ENCODE measurements at regions not wholly inside any gene's neighbourhood (a gene's known extent, or its start where the extent isn't known, plus 50 kb on each side); places are given as distances from the start of the nearest gene placed in this dataset.

GRCh38 chr2:216289470-216289869 lies 82.8 kb downstream of the MARCHF4 start:
- Histone ChIP-seq H3K4me1 (ENCODE audit: control insufficient read depth, insufficient read depth, low read length) (no peaks in the 10 kb centered on the region), H3K9me3 (ENCODE audit: control insufficient read depth, insufficient read depth, low read depth, low read length) (no peaks in the 10 kb centered on the region), H3K27ac (ENCODE audit: low read length) (no peak overlapping the region), H3K4me3 (ENCODE audit: low read depth in 2 of 2, low read length in 2 of 2) (no peak overlapping the region), H3K27me3 (ENCODE audit: control insufficient read depth, insufficient read depth, low read length) (0 out of 2 replicates have a peak, but pooled peaks cover 3% of the 10 kb centered on the region), H3K36me3 (ENCODE audit: control insufficient read depth, insufficient read depth, low read length) (no peaks in the 10 kb centered on the region)
- CTCF ChIA-PET = no interaction called here
- POLR2A ChIA-PET = no interaction called here
- no peak for ATAC-seq
- in situ Hi-C loops (cut with HindIII; ENCODE audit: low pct_unique_long_range_greater_than_20kb, low sequenced_read_pairs) = no loop called here
- intact Hi-C loops (cut with micrococcal nuclease; ENCODE audit: unreplicated experiment) = no loop called here
- DNase-seq (ENCODE audit: low read depth, low spot score) = no peak
- no TSS peak for BruUV-seq (replicated peaks)
- TF ChIP-seq CTCF (IDR thresholded peaks at IDR 0.05) (no peak), POLR2AphosphoS5 (IDR thresholded peaks at IDR 0.05; ENCODE audit: low read depth, low read length) (no peak), SIN3A (IDR thresholded peaks at IDR 0.05; ENCODE audit: borderline replicate concordance, insufficient read depth, low read depth, low read length) (no peak), TCF7L2 (IDR thresholded peaks at IDR 0.05; ENCODE audit: low read depth, low read length) (no peak)
- TF ChIP-seq, protein P1, sequence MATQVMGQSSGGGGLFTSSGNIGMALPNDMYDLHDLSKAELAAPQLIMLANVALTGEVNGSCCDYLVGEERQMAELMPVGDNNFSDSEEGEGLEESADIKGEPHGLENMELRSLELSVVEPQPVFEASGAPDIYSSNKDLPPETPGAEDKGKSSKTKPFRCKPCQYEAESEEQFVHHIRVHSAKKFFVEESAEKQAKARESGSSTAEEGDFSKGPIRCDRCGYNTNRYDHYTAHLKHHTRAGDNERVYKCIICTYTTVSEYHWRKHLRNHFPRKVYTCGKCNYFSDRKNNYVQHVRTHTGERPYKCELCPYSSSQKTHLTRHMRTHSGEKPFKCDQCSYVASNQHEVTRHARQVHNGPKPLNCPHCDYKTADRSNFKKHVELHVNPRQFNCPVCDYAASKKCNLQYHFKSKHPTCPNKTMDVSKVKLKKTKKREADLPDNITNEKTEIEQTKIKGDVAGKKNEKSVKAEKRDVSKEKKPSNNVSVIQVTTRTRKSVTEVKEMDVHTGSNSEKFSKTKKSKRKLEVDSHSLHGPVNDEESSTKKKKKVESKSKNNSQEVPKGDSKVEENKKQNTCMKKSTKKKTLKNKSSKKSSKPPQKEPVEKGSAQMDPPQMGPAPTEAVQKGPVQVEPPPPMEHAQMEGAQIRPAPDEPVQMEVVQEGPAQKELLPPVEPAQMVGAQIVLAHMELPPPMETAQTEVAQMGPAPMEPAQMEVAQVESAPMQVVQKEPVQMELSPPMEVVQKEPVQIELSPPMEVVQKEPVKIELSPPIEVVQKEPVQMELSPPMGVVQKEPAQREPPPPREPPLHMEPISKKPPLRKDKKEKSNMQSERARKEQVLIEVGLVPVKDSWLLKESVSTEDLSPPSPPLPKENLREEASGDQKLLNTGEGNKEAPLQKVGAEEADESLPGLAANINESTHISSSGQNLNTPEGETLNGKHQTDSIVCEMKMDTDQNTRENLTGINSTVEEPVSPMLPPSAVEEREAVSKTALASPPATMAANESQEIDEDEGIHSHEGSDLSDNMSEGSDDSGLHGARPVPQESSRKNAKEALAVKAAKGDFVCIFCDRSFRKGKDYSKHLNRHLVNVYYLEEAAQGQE (IDR thresholded peaks at IDR 0.05; ENCODE audit: insufficient read depth in 1 of 2, low read depth in 2 of 2, low read length in 1 of 2) = no peak

GRCh38 chr2:216287251-216287650 lies 85.0 kb downstream of the MARCHF4 start:
- H3K36me3 ChIP-seq (ENCODE audit: control insufficient read depth, insufficient read depth, low read length) = no peaks in the 10 kb centered on the region
- H3K27ac ChIP-seq (ENCODE audit: low read length) = no peak overlapping the region
- DNase-seq (ENCODE audit: low read depth, low spot score) (no peak), ATAC-seq (no peak)
- no peaks in the 10 kb centered on the region for H3K9me3 ChIP-seq (ENCODE audit: control insufficient read depth, insufficient read depth, low read depth, low read length)
- in situ Hi-C loops (cut with HindIII; ENCODE audit: low pct_unique_long_range_greater_than_20kb, low sequenced_read_pairs) (no loop called here), intact Hi-C loops (cut with micrococcal nuclease; ENCODE audit: unreplicated experiment) (no loop called here)
- no peaks in the 10 kb centered on the region for H3K4me1 ChIP-seq (ENCODE audit: control insufficient read depth, insufficient read depth, low read length)
- no peak for TF ChIP-seq POLR2AphosphoS5 (IDR thresholded peaks at IDR 0.05; ENCODE audit: low read depth, low read length)
- no peak for TF ChIP-seq SIN3A (IDR thresholded peaks at IDR 0.05; ENCODE audit: borderline replicate concordance, insufficient read depth, low read depth, low read length)
- TF ChIP-seq, protein P1 (IDR thresholded peaks at IDR 0.05; ENCODE audit: insufficient read depth in 1 of 2, low read depth in 2 of 2, low read length in 1 of 2) = no peak
- TF ChIP-seq CTCF (IDR thresholded peaks at IDR 0.05) = no peak
- no peak for TF ChIP-seq TCF7L2 (IDR thresholded peaks at IDR 0.05; ENCODE audit: low read depth, low read length)
- H3K4me3 ChIP-seq (ENCODE audit: low read depth in 2 of 2, low read length in 2 of 2) = no peak overlapping the region
- BruUV-seq (replicated peaks) = no TSS peak
- CTCF ChIA-PET = no interaction called here
- H3K27me3 ChIP-seq (ENCODE audit: control insufficient read depth, insufficient read depth, low read length) = 0 out of 2 replicates have a peak, but pooled peaks cover 3% of the 10 kb centered on the region
- POLR2A ChIA-PET = no interaction called here
